ENCODE measurements at regions not wholly inside any gene's neighbourhood (a gene's known extent, or its start where the extent isn't known, plus 50 kb on each side); places are given as distances from the start of the nearest gene placed in this dataset.

DNA sequence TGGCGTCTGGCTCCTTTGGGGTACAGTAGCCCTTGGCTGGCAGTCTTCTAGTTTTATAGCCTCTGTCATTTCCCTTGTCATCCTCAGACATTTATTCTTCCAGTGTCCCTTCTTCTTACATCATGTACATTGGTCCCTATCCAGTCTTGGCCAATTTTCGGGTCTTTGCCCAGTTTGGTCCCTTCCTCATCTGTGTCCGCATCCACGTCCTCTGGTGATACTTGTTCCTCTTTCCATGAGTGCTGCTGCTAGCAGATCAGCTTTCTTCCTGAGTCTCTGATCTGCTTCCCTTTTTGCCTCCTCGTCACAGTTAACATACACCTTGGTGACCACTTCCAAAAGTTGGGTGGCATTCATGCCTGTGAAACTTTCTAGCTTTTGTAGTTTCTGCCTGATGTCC lies 86.2 kb upstream of the GPR6 start:
- H3K27ac Mint-ChIP-seq (ENCODE audit: unreplicated experiment), result no peak overlapping the region
- intact Hi-C loops (cut with micrococcal nuclease; ENCODE audit: unreplicated experiment), result loop anchor here (2.0 to 10.0 kb wide), 4 partner anchors 55 to 503 kb away; no protein-coding TSS in a partner anchor
- H3K27me3 Mint-ChIP-seq (ENCODE audit: unreplicated experiment), result no peaks in the 10 kb centered on the region
- no peak overlapping the region for H3K4me3 Mint-ChIP-seq (ENCODE audit: low read depth, unreplicated experiment)
- CTCF ChIA-PET, result interaction anchor here (0.8 to 2.6 kb wide), 5 partner anchors 67 to 187 kb away, joined by 3 to 123 read pairs (median 9); no protein-coding TSS in a partner anchor
- peaks cover 3% of the 10 kb centered on the region for H3K9me3 Mint-ChIP-seq (ENCODE audit: low read depth, unreplicated experiment)
- peaks cover 17% of the 10 kb centered on the region for H3K36me3 Mint-ChIP-seq (ENCODE audit: insufficient read depth, unreplicated experiment)
- TF ChIP-seq, protein P1, sequence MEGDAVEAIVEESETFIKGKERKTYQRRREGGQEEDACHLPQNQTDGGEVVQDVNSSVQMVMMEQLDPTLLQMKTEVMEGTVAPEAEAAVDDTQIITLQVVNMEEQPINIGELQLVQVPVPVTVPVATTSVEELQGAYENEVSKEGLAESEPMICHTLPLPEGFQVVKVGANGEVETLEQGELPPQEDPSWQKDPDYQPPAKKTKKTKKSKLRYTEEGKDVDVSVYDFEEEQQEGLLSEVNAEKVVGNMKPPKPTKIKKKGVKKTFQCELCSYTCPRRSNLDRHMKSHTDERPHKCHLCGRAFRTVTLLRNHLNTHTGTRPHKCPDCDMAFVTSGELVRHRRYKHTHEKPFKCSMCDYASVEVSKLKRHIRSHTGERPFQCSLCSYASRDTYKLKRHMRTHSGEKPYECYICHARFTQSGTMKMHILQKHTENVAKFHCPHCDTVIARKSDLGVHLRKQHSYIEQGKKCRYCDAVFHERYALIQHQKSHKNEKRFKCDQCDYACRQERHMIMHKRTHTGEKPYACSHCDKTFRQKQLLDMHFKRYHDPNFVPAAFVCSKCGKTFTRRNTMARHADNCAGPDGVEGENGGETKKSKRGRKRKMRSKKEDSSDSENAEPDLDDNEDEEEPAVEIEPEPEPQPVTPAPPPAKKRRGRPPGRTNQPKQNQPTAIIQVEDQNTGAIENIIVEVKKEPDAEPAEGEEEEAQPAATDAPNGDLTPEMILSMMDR (IDR thresholded peaks at IDR 0.05; ENCODE audit: unreplicated experiment), result no peak
- no TSS peak for BruUV-seq (replicated peaks)
- DNase-seq, result no peak
- peaks cover 36% of the 10 kb centered on the region for H3K4me1 Mint-ChIP-seq (ENCODE audit: low read depth, unreplicated experiment)

DNA sequence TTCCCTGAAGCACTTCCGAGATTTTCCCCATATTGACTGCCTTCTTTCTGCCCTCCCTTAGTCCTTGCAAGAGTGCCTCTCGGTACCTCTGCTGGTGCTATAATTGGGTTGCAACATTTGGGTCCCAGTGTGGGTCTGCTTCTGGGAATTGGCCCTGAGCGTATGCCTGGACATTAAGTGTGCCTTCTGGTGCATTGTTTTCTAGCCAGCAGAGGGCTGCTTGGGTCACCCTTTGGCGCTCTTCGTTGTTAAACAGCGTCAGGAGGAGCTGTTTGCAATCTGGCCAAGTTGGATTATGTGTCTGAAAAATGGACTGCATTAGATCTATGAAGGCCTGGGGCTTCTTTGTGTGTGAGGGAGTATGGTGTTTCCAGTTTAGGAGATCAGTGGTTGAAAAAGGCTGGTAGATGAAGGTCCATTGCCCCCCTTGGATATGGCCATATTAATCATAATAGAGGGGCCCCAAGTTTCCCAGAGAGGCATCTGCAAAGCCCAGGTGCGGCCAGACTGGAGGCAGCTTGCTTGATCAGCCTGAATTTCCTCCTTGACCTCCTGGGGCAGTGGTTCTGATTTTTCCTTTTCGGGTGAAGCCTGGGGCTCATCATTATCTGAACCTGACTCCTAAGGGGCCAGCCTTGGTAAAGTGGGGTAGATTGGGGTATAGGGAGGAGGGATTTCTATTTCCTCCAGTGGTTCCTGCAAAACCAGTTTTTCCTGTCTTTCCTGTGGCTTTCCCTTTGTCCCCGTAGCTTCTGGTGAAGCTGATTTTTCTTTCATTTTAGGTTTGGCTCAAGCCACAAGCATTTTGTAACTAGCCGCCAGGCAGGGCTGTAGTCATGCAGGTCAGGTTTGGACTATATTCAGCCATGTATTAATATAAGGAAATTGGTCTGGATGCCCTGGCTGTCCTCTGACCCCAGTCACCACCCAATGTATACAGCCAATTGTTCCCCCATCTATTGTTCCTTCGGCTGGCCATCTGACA lies 85.4 kb upstream of the GPR6 start:
- CTCF ChIA-PET, result interaction anchor here (0.7 to 2.6 kb wide), 8 partner anchors 11 to 188 kb away, joined by 3 to 123 read pairs (median 4); no protein-coding TSS in a partner anchor
- peak overlapping the region; percentile 46 for H3K4me3 Mint-ChIP-seq (ENCODE audit: low read depth, unreplicated experiment)
- no peaks in the 10 kb centered on the region for H3K27me3 Mint-ChIP-seq (ENCODE audit: unreplicated experiment)
- H3K9me3 Mint-ChIP-seq (ENCODE audit: low read depth, unreplicated experiment), result peaks cover 3% of the 10 kb centered on the region
- peaks cover 17% of the 10 kb centered on the region for H3K36me3 Mint-ChIP-seq (ENCODE audit: insufficient read depth, unreplicated experiment)
- H3K4me1 Mint-ChIP-seq (ENCODE audit: low read depth, unreplicated experiment), result peaks cover 44% of the 10 kb centered on the region
- intact Hi-C loops (cut with micrococcal nuclease; ENCODE audit: unreplicated experiment), result loop anchor here (1.0 to 10.0 kb wide), 6 partner anchors 55 to 502 kb away; no protein-coding TSS in a partner anchor
- DNase-seq, result peak; percentile 86
- no TSS peak for BruUV-seq (replicated peaks)
- peak overlapping the region; percentile 97 for H3K27ac Mint-ChIP-seq (ENCODE audit: unreplicated experiment)
- TF ChIP-seq, protein P1 (IDR thresholded peaks at IDR 0.05; ENCODE audit: unreplicated experiment), result peak; percentile 20

DNA sequence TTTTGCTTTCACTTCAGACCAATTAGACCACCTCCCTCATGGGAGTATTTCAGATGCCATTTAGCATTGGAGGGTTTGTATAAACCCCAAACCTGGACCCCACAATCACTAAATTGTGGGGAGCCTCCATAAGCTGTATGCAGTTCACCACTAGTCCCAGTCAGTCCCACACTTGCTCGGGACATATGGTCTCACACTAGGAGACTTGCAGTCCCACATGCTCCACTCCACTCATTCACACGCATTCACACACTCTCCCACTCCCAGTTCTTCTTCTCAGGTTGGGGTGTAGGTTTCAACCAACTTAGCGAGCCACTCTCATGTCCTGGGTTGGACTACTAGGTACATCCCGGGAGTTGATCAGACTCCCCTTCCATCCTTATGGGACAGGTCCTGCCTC lies 84.5 kb upstream of the GPR6 start:
- Mint-ChIP-seq H3K36me3 (ENCODE audit: insufficient read depth, unreplicated experiment) (peaks cover 17% of the 10 kb centered on the region), H3K4me1 (ENCODE audit: low read depth, unreplicated experiment) (peaks cover 53% of the 10 kb centered on the region), H3K4me3 (ENCODE audit: low read depth, unreplicated experiment) (peak overlapping the region; percentile 46), H3K27ac (ENCODE audit: unreplicated experiment) (peak overlapping the region; percentile 97), H3K9me3 (ENCODE audit: low read depth, unreplicated experiment) (peaks cover 3% of the 10 kb centered on the region), H3K27me3 (ENCODE audit: unreplicated experiment) (no peaks in the 10 kb centered on the region)
- no TSS peak for BruUV-seq (replicated peaks)
- intact Hi-C loops (cut with micrococcal nuclease; ENCODE audit: unreplicated experiment), result loop anchor here (1.0 to 10.0 kb wide), 6 partner anchors 54 to 501 kb away; no protein-coding TSS in a partner anchor
- TF ChIP-seq, protein P1 (IDR thresholded peaks at IDR 0.05; ENCODE audit: unreplicated experiment), result no peak
- no peak for DNase-seq
- CTCF ChIA-PET, result interaction anchor here (1.6 to 2.6 kb wide), 2 partner anchors 146 to 189 kb away, joined by 10 to 123 read pairs; no protein-coding TSS in a partner anchor

DNA sequence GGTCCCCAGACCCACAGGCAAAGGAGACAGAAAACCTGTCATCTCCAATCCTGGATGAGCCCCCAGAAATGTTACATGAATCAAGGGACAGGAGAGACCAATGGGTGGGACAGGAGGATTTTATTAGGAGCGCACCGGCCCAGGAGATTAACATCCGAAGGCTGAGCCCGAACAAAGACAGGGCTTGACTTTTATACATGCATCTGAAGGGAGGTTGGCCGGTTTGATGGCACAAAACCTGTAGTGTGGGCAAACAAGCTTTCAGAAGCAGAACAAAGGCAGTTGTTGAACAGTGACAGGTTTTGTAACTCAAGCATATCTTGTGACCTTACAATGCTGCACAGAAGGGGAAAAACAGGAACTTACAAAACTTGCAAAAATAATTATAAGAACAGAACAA lies 83.9 kb upstream of the GPR6 start:
- CTCF ChIA-PET, result interaction anchor here (2.6 kb wide), 1 partner anchor 145 kb away, joined by 123 read pairs; no protein-coding TSS in a partner anchor
- DNase-seq, result no peak
- Mint-ChIP-seq H3K27me3 (ENCODE audit: unreplicated experiment) (no peaks in the 10 kb centered on the region), H3K4me3 (ENCODE audit: low read depth, unreplicated experiment) (peak overlapping the region; percentile 46), H3K36me3 (ENCODE audit: insufficient read depth, unreplicated experiment) (peaks cover 17% of the 10 kb centered on the region), H3K9me3 (ENCODE audit: low read depth, unreplicated experiment) (peaks cover 3% of the 10 kb centered on the region), H3K27ac (ENCODE audit: unreplicated experiment) (peak overlapping the region; percentile 97), H3K4me1 (ENCODE audit: low read depth, unreplicated experiment) (peaks cover 53% of the 10 kb centered on the region)
- TF ChIP-seq, protein P1 (IDR thresholded peaks at IDR 0.05; ENCODE audit: unreplicated experiment), result no peak
- no TSS peak for BruUV-seq (replicated peaks)
- intact Hi-C loops (cut with micrococcal nuclease; ENCODE audit: unreplicated experiment), result loop anchor here (5.0 to 10.0 kb wide), 3 partner anchors 53 to 501 kb away; no protein-coding TSS in a partner anchor

Data from Calu3 (cell line).